DMS53 treated with DMSO at 0.1 percent for 48 hours (cell line): ENCODE measurements at regions not wholly inside any gene's neighbourhood (a gene's known extent, or its start where the extent isn't known, plus 50 kb on each side); places are given as distances from the start of the nearest gene placed in this dataset.
"Not testable (repeated sequence)": the region's sequence is repeated elsewhere in the genome, so short reads cannot be mapped to it uniquely, and the experiment has no call there.

Experiments
- DNase-seq: peaks from one replicate; lab custom pipeline; 2025; ENCODE audit not compliant: unreplicated experiment; lab: John Stamatoyannopoulos, UW

GRCh38 chr15:25170113-25170731 lies 215.4 kb downstream of the SNRPN start:
- no peak for DNase-seq

GRCh38 chr15:25170781-25171110 lies 216.0 kb downstream of the SNRPN start:
- no peak for DNase-seq

GRCh38 chr15:25171111-25171811 lies 216.5 kb downstream of the SNRPN start:
- DNase-seq = no peak

GRCh38 chr15:25171856-25172687 lies 217.3 kb downstream of the SNRPN start:
- DNase-seq = no peak

- DNase-seq = no peak
Observed at GRCh38 chr15:25172691-25173090, 217.9 kb downstream of the SNRPN start.

GRCh38 chr15:25173241-25174028 lies 218.6 kb downstream of the SNRPN start:
- DNase-seq = no peak

GRCh38 chr15:25174149-25174548 lies 219.4 kb downstream of the SNRPN start:
- DNase-seq = not testable (repeated sequence)

GRCh38 chr15:25175033-25175788 lies 220.4 kb downstream of the SNRPN start:
- DNase-seq = no peak

- no peak for DNase-seq
Observed at GRCh38 chr15:25175789-25176615, 221.2 kb downstream of the SNRPN start.

- DNase-seq = no peak
Observed at GRCh38 chr15:25176616-25176923, 221.8 kb downstream of the SNRPN start.

- DNase-seq = no peak
Observed at GRCh38 chr15:25176991-25177954, 222.5 kb downstream of the SNRPN start.

- no peak for DNase-seq
Observed at GRCh38 chr15:25177955-25178801, 223.4 kb downstream of the SNRPN start.

- DNase-seq = no peak
Observed at GRCh38 chr15:25178835-25179672, 224.3 kb downstream of the SNRPN start.

GRCh38 chr15:25179673-25180511 lies 225.1 kb downstream of the SNRPN start:
- no peak for DNase-seq

GRCh38 chr15:25180606-25181292 lies 226.0 kb downstream of the SNRPN start:
- DNase-seq = no peak
